GM18505 (cell line): ENCODE measurements at regions not wholly inside any gene's neighbourhood (a gene's known extent, or its start where the extent isn't known, plus 50 kb on each side); places are given as distances from the start of the nearest gene placed in this dataset.
"Not testable (repeated sequence)": the region's sequence is repeated elsewhere in the genome, so short reads cannot be mapped to it uniquely, and the experiment has no call there.

Experiments used
- ATAC-seq: cut with Tn5 transposase; IDR thresholded peaks from one replicate; pipeline ENCODE4 v1.9.1; 2021; ENCODE audit not compliant: unreplicated experiment
- POLR2A ChIP-seq: IDR thresholded peaks from 4 replicates; pipeline ENCODE4 v1.6.1; 2011; ENCODE audit warnings: borderline replicate concordance; ENCODE audit not compliant: insufficient read depth, insufficient read length; ENCODE audit errors: extremely low read depth

- no peak for TF ChIP-seq POLR2A
Observed at GRCh38 chr12:76193961-76194360, 109.5 kb upstream of the NAP1L1 start.

DNA sequence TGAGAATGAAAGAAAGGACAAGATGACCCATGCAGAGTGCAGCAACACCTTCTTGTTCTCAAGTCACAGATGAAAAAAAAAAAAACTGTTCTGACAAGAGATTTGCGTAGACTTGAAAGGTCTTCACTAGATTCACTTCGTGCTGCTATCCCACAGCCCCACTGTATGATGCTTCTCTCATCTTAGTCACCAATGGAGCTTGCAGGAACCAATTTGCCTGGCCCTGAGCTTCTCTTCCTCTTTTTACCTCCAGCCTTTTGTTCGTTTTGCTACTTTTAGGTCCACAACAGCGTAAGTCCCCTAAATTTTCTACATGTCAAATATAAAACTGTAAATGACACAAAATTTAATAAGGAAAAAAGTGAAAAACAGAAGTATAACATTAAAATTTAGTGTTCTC, 107.9 kb upstream of the NAP1L1 start:
- ATAC-seq, result no peak
- TF ChIP-seq POLR2A, result no peak

More at GRCh38 chr12:76193961-76194360, 109.5 kb upstream of the NAP1L1 start:
- ATAC-seq, result no peak

- ATAC-seq, result no peak
- no peak for TF ChIP-seq POLR2A
Observed at GRCh38 chr12:76190299-76190698, 105.8 kb upstream of the NAP1L1 start.

DNA sequence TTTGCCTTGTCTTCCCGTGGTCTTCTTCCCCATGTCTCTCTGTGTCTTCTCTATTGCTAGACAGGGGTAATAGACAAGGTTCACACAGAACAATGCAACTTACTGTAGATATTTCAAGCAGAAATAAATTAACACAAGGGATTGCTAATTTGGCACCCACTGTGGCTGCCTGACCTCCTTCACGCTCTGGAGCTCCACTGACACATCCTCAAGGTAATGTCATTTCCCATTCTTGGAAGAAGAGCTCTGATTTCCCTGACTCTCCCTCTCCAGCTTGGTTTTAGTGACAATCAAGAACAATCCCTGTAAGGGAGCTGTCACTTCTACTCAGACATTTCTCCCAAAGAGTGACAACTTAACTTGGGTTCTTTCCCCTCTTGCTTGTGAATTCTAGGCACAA, 105.4 kb upstream of the NAP1L1 start:
- no peak for TF ChIP-seq POLR2A
- ATAC-seq, result no peak

DNA sequence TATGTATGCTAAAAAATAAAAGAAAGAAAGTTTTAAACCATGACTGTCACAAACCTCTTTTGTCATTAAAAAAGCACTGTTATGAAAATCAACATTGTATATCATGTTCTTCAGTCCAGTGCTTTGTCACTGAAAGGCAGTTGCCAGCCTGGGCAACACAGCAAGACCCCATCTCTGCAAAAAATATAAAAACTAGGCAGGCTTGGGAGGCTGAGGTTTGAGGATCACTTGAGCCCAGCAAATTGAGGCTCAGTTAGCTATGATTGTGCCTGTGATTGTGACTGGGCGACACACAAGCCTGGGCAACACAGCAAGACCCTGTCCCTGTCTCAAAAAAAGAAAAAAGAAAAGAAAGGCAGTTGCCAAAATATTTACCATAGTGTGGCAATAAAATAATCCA, 102.7 kb upstream of the NAP1L1 start:
- TF ChIP-seq POLR2A, result no peak
- no peak for ATAC-seq

DNA sequence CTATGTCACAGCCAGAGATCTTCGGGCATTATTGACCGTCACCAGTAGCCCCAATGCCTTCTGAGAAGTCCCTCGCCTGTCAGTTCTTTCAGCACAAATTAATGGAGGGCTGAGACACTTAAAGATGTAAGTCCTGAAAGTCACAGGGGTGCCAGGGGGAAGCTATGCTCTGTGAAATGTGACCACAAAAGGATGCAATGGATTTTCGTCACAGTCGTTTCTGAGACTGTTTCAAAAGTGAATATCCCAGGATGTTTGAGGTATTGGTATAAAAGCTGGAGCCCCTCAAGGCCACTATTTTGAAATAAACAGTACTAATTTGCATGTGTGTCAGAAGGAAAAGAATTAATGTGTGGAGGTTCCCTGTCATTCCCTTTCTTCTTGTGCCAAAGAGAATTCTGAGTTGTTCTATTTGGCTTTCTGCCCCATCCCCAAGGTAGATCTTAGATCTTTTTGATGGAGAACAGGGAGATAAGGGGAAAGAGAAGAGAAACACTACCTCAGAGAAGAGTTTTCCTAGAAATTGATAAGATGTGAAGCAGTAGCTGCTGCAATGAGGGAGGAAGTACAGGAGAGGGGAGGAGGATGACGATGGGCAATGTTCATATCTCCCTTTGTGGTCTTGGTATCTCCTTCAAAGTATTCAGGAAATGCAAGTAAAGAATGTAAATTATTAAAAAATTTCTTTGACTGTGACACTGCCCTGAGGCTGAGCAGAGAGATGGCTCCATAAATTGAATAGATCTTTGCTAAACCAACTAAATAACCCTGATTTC, 101.8 kb upstream of the NAP1L1 start:
- ATAC-seq, result no peak
- TF ChIP-seq POLR2A, result no peak

DNA sequence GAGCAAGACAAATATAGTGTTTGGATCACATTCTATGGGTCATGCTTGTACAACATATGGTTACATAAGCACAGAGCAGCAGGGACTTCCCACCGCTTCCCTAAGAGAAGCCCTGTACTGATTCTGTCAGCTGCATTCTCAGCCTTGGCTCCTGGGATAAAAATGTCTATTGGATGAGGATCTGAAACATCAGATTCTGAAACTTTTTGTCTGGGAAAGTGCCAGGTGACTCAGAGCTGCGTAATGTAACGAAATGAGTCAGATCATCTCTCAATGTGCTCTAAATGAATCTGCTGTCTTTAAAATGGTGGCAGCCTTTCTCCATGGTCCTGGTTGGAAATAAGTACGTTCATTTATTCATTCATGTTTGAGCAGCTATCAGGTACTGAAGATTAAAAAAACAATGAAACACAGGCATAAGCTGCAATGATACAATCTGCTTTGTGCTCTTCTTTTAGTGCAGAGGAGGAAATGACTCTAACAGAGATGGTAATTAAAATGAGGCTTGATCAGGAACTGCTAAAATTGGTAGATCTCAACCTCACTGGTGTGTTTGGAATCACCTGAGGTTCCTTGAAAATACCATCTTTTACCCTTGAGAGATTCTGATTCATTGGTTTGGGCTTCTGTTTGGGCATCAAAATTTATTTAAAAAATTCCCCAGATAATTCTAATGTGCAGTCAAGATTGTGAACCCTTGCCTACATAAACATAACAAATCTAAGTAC, 99.1 kb upstream of the NAP1L1 start:
- TF ChIP-seq POLR2A, result no peak
- ATAC-seq, result peak; percentile 87

DNA sequence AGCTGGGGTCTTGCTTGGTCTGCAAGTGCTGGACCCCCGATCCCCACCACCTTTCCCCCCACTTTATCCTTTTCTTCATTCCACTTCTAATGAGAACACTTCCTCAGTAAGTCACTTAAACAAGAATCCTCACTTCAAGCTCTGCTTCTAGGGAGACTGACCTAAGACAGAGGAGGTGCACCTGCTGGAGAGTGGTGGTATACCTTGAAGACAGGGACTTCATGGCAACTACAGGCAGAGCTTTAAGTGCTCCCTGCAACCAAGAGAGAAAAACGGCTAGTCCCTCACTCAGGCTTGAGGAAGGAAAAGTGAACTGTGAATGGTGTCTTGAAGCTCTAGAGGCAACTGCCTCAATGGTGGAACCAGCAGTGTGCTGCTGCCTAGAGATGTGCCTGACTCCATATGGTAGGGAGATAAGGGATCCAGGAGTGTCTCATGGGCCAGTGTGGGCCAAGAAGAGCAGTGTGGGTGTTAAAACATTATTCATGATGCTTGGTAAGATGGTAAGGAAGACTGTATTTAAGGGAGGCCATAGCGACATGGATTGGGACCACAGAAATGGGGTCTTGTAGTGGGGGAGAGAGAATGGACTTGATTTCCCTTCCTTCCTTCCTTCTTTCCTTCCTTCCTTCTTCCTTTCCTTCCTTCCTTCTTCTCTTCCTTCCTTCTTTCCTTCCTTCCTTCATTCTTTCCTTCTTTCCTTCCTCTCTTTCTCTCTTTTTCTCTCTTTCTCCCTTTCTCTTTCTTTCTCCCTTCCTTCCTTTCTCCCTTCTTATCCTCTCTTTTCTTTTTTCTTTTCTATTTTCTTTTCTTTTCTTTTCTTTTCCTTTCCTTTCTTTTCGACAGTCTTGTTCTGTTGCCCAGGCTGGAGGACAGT, 96.2 kb upstream of the NAP1L1 start:
- no peak for TF ChIP-seq POLR2A
- no peak for ATAC-seq

- TF ChIP-seq POLR2A, result no peak
- ATAC-seq, result no peak
Observed at GRCh38 chr12:76178452-76178851, 94.0 kb upstream of the NAP1L1 start.

- TF ChIP-seq POLR2A, result no peak
- ATAC-seq, result no peak
Observed at GRCh38 chr12:76177821-76178220, 93.3 kb upstream of the NAP1L1 start.

GRCh38 chr12:76176940-76177339, 92.5 kb upstream of the NAP1L1 start:
- ATAC-seq, result no peak
- TF ChIP-seq POLR2A, result no peak

- not testable (repeated sequence) for ATAC-seq
Observed at GRCh38 chr12:76175946-76176345, 91.5 kb upstream of the NAP1L1 start.

DNA sequence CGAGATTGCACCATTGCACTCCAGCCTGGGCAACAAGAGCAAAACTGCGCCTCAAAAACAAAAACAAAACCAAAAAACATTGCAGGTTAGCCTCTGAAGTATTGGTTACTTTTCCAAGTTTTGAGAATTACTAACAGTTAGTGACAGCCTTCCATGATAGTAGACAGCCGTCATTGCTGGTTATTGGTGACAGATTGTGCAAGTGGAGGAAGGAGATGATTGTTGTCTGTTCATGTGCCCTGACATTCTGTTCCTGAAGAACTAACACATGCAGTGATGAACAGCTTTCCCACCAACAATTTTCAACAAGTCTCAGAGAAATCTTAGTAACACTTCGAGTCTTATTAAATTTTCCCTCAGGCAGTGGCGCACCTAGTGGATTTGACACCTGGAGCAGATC, 89.3 kb upstream of the NAP1L1 start:
- TF ChIP-seq POLR2A, result no peak
- ATAC-seq, result no peak

GRCh38 chr12:76158518-76159321, 74.2 kb upstream of the NAP1L1 start:
- TF ChIP-seq POLR2A, result no peak
- ATAC-seq, result peak; percentile 96
